Fibroblast of skin of left quadriceps (primary cell): ENCODE measurements at regions not wholly inside any gene's neighbourhood (a gene's known extent, or its start where the extent isn't known, plus 50 kb on each side); places are given as distances from the start of the nearest gene placed in this dataset.
"Not testable (repeated sequence)": the region's sequence is repeated elsewhere in the genome, so short reads cannot be mapped to it uniquely, and the experiment has no call there.

Experiments used
- DNase-seq, 2 experiments: peaks; one replicate each; pipeline ENCODE4 v3.0.0-alpha.2; 2013; ENCODE audit warnings: low read depth in 2 of 2

DNA sequence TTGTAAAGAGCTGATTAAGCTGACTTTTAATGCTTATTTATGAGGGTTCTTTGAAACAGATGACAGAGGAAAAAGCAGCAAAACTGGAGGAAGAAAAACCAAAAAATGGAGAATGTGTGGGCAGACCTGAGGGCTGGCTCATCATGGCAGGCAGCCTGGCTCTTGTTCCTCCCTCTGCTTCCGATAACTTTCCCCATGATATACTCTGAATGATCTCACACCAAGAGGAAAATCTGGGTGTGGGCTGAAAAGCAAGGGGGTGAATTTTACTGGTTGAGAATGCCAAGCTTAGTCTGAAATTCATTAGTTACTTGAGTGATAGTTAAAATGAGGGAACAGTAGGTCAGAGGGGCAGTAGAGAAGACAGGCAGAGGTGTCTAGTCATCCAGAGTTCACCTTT is 330.1 kb upstream of the PRICKLE1 start:
- DNase-seq: no peak

DNA sequence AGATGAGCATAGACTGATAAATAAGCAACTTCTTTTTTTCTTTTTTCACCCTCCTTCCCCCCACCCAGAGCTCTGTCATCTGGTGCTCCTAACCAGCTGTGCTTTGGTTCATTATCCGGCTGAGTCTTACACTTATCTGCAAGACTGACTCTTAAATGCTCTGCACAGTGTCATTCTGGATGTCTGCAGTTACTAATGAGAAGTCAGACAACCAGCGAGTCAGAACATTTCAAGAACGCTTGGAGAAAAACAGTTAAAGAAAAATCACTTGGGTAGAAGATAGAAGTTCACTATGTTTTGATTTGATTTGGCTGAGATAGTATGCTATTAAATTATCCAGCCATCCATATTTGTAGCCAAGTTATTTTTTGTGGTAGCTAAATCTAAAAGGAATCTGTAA is 328.9 kb upstream of the PRICKLE1 start:
- DNase-seq: no peak

DNA sequence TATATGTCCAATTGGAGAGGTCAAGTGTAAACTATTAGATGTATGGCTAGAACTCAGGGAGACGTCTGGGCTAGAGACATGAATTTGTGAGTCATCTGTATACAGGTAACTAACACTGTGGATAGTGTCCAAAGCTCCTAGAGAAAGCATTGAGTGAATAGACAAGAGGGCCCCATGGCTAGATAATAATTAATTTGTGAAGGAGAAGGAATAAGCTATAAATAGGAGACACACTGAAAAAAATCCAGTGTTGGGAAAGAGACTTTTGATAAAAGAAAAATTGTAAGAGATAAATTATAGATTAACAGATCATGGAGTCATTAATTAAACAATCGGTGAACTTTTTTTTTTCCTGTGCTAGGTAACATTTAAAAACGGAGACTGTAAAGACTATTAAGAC is 326.6 kb upstream of the PRICKLE1 start:
- no peak for DNase-seq

DNA sequence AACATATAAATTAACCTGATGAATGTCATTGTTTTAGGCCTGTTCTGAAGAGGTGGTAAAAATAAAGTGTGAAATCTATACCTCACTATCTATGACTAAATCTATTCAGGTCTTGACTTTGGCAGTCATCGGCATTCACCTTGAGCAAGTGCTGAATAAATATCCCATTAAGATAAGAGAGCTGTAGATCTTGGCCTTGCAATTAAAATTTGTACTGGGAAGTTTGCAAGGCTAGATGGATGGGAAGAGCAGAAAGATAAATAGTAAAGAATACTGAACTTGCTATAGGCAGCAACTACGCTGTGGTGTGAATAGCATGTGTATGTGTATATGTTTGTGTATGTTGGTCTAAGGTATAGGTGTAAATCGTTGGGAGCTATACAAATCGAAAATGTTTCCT is 325.9 kb upstream of the PRICKLE1 start:
- DNase-seq: no peak

DNA sequence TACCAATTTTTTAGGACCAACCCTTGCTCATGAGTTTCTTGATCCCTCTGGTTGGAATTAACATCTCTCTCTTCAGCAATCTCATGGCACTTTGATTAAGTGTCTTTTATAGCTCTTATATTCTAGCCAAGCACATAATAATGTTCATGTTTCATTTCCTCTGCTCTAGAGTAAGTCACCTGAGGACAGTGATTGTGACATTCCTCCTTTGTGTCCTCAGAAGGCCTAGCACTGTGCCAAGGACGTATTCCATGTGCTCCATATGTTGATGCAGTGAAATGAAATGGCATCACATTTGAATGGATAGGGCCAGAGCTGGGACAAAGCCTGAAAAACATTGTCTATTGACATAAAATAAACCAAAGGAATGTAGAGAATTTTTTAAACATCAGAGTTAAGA is 322.8 kb upstream of the PRICKLE1 start:
- DNase-seq: no peak

DNA sequence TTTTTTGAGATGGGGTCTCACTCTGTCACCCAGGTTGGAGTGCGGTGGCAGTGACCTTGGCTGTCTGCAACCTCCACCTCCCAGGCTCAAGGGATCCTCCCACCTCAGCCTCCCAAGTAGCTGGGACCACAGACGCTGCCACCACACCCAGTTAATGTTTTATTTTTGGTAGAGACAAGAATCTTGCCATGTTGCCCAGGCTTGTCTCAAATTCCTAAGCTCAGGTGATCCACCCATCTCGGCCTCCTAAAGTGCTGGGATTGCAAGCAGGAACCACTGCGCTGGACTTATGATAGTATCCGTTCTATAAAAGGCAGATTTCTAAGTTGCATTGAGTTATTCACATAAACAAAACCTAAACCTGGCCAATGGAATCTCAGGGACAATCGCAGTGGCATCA is 321.1 kb upstream of the PRICKLE1 start:
- no peak for DNase-seq

DNA sequence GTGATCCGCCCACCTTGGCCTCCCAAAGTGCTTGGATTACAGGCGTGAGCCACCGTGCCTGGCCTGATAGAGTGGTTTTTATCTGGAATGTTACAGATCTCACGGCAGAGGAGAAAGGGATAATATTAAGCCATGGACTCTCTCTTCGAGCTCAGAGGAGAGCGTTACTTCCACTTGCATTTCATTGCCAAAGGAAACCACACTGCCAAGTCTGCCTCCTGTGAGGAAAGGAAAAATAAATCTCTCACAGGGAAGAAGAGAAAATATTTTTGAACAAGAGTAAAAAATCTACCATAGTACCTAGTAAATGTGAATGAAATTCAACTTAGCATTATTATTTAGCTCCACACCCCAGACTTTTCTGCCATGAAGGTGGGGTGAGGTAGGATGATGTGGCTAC is 319.2 kb upstream of the PRICKLE1 start:
- DNase-seq: no peak

DNA sequence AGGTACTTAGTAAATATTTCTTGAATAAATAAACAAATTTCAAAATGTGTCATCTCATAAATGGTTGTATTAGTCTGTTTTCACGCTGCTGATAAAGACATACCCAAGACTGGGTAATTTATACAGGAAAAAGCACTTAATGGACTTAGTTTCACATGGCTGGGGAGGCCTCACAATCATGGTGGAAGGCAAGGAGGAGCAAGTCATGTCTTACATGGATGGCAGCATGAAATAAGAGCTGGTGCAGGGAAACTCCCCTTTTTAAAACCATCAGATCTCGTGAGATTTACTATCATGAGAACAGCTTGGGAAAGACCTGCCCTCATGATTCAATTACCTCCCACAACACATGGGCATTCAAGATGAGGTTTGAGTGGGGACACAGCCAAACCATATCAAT is 317.3 kb upstream of the PRICKLE1 start:
- DNase-seq: not testable (repeated sequence)

DNA sequence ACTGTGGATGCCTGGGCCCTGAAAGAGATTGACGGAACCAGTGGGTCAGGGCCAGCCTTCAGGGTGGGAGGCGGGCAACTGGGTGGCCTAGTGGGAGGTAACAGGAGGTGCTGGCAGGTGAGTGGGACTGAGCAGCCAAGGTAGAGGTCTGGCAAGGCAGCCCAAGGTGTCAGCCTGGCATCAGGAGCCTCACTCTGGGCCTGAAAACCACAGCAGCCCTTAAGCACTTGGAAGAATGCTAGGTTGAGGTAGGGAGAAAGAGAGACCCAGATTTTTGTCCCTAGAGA is 315.8 kb upstream of the PRICKLE1 start:
- DNase-seq: no peak

DNA sequence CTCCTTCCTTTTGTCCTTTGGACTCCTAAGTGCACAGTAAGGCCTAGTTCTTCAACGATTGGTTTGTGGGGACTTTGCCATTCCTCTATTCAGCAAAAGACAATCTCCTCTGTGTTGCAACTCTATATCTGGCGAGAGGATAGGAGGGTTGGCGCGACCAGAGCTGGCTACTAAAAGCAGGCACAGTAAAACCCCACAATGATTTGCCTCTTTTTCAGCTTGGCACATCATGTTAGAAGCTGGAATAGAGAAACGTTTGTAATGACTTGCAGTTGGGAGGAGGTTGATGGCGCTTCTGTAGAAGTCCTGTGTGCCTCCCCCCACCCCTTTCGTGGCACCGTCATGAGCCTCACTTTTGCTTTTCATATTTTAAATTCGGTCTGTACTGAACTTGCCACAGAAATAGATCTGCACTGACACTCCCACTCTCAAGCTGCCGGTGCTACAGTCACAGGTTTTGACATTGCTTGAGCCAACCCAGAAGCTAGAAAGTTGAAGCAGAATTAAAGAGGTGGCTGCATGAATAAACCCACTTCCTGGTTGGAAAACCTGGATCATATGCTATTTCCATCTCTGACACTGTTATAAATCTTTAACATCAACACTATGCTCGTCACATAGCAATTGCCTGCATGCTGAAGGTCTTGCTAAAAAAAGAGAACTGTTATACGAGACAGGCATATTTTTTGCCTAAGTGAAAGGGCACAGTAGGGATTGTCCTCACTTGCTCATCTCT is 315.3 kb upstream of the PRICKLE1 start:
- DNase-seq: no peak

DNA sequence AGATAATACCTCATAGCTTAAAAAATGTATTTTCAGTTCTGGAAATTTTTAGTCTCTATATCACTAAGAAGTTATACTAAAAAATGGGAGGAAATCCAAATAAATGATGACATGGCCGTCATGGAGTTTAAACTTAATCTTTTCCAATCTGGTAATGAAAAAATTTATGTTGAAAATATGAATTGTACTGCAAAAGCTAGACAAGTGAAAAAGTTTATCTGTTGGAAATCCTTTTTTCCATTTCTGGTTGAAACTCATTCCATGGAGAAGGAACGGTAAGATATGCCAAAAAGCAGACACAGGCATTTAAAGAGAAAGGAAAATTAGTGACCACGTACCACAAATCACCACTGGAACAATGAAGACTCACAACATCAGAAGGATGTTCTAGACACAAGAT is 314.2 kb upstream of the PRICKLE1 start:
- DNase-seq: no peak

DNA sequence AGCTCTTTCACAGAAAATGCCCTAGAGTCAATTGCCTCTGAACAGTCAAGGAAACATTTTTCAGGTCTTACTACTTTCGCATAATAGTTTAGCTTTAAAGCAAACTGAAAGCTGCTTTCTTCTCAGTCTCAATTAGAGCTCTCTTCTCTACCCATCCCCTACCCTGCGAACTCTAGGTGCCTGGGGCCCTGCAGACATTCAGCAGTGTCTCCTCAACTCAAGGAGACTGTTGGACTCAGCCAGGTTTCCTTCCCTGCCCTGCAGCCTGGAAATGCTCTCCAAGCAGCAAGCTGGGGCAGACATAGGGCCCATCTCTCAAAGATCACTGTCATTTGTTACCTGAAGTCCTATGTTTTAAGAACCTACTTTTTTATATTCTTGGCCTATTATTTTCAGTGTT is 312.5 kb upstream of the PRICKLE1 start:
- DNase-seq: no peak

DNA sequence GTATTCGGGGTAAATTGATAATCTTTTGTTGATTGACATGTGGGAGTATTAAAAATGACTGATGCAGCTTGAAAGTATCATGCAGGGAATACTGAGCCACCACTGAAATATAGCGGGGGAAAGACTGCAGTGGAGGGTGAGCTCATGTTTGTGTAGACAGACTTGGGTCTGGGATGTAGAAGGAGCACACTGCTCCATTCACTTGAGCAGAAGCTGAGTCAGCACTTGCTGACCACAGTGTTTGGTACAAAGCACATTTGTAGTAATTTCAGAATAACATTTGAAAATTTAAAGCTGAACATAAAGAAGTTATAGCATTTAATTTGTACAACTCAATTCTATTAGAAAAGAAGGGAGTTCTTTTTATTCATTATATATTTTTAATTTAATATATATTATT is 304.3 kb upstream of the PRICKLE1 start:
- no peak for DNase-seq

DNA sequence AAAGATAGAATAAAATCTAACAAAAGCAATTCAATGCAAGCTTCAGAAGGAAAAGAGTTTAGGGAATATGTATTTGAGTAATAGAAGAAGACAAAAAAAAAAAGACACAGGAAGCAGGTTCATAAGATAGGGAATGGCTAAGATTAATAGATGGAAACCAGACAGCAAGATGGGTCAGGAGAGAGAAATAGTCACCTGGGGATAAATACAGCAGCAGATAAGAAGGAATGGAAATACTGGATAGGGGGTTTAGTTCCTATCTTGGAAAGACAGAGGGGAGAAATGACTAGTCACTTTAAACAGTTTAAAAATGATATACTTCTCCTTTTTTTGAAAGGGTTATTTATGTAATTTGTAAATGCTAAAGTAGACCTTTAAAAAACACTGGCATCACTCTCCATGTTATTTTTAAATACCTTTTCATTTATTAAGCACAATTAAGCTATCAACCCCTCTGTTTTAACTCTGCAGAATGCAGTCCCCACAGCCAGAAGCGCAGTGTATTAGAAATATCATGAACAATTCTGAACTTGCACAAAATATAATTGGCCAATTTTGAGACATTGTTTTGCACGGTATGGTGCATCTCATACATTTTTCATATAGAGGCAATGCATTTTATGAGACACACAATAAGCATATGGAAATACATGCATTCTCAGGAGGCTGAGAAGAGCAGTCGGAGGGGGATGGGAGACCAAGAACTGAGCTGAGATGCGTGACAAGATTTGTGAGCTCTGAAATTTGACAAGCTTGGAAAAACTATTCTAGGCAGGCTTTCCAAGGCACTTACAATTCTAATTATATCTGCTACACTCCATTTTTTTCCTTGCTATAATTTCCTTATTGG is 303.4 kb upstream of the PRICKLE1 start:
- no peak for DNase-seq

DNA sequence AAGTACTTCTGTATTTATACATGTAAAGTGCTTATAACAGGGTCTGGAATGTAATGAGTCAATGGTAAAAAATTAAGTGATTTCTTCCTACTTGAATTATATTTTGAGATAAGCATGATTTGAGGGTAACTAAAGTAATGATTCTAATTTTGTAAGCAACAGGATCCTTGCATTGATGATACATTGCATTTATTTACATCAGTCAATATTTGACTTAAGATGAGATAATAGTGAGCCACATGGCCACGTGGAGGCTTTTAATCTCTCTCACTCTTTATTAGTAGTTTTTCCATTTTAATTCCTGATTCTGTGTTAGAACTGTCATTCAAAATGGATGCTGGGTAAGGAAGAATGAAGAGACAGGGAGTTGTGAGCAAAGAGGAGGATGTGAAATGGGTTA is 298.1 kb upstream of the PRICKLE1 start:
- no peak for DNase-seq

DNA sequence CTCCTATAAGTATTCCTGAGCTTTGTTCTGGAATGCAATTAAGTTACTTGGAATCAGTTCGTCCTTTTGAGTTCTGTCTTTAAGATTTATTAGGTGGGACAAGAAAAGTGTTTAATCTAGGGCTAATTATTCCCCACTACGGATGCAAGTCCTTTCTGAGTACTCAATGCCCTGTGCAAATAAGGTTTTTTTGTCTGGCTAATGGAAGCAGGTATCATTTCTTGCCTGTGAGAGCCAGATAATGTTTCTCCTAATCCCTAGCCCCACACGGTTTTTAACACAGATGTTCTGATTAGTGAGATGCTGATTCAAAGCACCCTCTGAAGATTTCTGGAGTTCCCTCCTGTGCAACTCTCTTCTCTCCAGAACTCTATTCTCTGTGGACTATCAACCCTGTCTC is 296.6 kb upstream of the PRICKLE1 start:
- no peak for DNase-seq

DNA sequence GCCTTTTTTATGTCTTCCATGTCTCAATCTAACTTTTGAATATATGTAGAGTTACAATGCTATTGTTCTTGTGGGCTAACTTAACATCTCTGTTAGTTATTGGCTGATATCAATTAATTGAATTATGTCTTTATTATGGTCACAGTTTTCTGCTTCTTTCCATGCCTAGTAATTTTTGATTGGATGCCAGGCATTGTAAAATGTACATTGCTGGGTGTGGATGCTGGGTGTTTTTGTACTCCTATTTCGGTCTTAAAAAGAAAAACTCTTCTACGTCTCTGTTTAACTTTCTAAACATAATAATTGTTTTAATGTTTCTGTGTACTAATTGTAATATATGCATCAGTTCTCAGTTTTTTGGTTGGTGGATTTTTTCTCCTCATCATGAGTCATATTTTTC is 296.1 kb upstream of the PRICKLE1 start:
- no peak for DNase-seq

DNA sequence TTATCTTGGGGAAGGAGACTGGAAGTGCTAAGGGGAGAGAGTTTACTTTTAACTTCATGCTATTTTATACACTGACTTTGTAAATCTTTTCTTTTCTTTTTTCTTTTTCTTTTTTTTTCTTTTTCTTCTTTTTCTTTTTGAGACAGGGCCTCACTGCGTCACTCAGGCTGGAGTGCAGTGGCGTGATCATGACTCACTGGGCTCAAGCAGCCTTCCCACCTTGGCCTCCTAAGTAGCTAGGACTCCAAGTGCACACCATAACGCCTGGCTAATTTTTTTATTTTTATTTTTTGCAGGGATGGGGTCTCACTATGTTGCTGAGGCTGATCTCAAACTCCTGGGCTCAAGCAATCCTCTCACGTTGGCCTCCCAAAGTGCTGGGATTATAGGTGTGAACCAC is 294.6 kb upstream of the PRICKLE1 start:
- DNase-seq: no peak

DNA sequence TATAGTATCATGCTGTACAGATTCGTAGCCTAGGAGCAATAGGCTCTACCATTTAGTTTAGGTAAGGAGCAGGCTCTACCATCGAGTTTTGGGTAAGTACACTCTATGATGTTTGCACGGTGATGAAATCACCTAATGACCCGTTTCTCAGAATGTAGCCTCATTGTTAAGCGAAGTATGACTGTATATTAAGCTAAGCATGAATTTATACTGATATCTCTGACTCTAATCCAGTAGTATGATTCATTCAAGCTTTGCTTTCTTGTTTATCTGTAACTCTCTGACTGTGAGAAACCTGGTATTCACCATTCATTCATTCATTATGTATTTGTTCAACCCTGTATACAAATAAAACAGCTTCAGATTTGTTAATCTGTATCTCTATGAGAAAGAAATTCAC is 283.9 kb upstream of the PRICKLE1 start:
- no peak for DNase-seq

DNA sequence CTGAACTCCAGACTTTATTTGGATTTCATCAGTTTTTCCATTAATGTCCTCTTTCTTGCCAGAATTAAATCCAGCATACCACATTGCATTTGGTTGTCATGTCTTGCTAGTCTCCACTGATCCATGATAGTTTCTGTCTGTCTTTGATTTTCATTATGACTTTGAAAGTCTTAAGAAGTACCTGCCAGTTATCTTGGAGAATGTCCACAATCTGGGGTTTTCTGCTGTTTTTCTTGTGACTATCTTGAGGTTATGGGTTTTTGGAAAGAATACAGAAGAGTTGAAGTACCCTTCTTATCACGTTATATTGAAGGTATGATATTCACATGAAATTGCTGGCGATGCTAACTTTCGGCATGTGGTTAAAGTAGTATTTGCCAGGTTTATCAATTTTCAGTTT is 282.3 kb upstream of the PRICKLE1 start:
- DNase-seq: no peak

DNA sequence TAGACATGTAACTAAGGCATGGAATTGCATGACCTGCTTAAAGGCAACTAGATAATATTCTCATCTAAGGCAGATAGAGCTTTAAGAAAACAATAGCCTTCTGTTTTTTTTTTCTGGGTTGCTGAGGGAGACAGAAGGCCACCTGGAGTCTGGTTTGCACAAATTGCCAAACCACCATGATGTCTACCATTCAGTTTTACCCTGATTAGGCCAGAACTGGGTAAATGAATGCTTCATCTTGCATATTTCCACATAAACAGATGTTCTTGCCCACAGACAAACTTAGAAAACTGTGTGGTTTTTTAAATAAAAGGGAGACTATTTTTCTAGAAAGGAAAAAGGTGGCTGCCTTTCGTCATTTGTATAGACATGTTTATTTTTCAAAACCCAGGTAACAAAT is 278.7 kb upstream of the PRICKLE1 start:
- DNase-seq: no peak

DNA sequence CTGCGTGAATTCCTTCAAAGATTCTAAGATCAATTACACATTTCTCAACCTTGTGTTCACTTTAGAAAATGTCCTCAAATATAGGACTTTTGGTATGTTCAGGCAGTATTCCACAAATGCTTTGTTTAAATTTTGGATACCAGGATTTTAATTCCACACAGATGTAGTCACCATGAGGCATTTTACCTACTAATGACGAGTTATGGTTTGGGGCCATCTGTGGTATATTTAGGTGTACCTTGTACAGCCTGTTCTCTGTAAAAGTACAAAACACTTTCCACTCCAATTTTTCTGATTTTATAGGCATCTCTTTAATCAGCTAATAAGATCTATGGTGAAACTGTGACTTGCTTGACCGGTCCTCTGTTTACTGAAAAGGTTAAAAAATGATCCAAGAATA is 275.7 kb upstream of the PRICKLE1 start:
- no peak for DNase-seq

DNA sequence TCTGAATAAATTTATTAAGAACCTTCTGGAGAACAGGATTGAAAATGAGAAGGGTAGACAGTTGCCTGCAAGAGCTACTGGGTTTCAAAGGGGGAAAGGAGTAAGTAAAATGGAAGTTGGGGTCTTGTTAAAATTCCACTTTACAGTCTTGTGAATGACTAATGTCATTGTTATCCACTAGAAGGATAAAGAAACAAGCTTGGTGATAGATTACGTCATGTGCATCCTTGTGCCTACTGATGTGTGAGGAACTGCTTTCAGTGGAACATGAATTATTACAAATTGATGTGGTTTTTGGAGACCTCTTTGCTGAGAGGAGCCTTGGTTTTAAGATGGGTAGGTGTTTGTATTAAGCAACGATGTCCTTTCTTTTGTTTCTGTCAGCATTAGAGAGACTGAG is 272.5 kb upstream of the PRICKLE1 start:
- no peak for DNase-seq

DNA sequence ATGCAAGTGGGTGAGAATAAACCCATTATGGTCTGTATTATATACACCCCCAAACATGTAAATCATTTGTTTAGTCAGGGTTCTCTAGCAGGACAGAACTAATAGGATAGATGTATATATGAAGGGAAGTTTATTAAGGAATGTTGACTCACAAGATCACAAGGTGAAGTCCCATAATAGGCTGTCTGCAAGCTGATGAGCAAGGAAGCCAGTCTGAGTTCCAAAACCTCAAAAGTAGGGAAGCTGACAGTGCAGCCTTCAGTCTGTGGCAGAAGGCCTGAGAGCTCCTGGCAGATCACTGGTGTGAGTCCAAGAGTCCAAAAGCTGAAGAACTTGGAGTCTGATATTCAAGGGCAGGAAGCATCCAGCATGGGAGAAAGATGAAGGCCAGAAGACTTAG is 270.8 kb upstream of the PRICKLE1 start:
- DNase-seq: not testable (repeated sequence)
